Central memory CD8-positive, alpha-beta T cell (primary cell): ENCODE measurements at regions not wholly inside any gene's neighbourhood (a gene's known extent, or its start where the extent isn't known, plus 50 kb on each side); places are given as distances from the start of the nearest gene placed in this dataset.
"Not testable (repeated sequence)": the region's sequence is repeated elsewhere in the genome, so short reads cannot be mapped to it uniquely, and the experiment has no call there.

Experiments
- ATAC-seq: fragments of 150-1000 bp; cut with Tn5 transposase; replicated peaks from 2 replicates; pipeline ENCODE4 v1.10.0; 2022; ENCODE audit warnings: mild to moderate bottlenecking, moderate FRiP score, moderate number of reproducible peaks; ENCODE audit not compliant: poor library complexity, severe bottlenecking; ENCODE audit errors: extremely low read depth
- DNase-seq, 2 donors: peaks; one replicate each; pipeline ENCODE4 v3.0.0; 2021; ENCODE audit warnings: low spot score in 2 of 2
- H3K27ac Mint-ChIP-seq: one replicate; pipeline ENCODE4 v1.8.0; 2022; ENCODE audit warnings: low read depth, mild to moderate bottlenecking, moderate library complexity, mixed read lengths
- H3K27me3 Mint-ChIP-seq: one replicate; pipeline ENCODE4 v1.8.0; 2022; ENCODE audit warnings: mixed read lengths
- H3K36me3 Mint-ChIP-seq: one replicate; pipeline ENCODE4 v1.8.0; 2022; ENCODE audit warnings: mild to moderate bottlenecking, moderate library complexity, mixed read lengths; ENCODE audit not compliant: insufficient read depth
- H3K4me1 Mint-ChIP-seq: one replicate; pipeline ENCODE4 v1.8.0; 2022; ENCODE audit warnings: mixed read lengths
- H3K4me3 Mint-ChIP-seq: one replicate; pipeline ENCODE4 v1.8.0; 2022; ENCODE audit warnings: mild to moderate bottlenecking, moderate library complexity, mixed read lengths
- H3K9me3 Mint-ChIP-seq: one replicate; pipeline ENCODE4 v1.8.0; 2022; ENCODE audit warnings: mixed read lengths

GRCh38 chr4:9692791-9693491 is 88.5 kb upstream of the DRD5 start:
- H3K27ac Mint-ChIP-seq, H3K36me3 Mint-ChIP-seq, H3K4me3 Mint-ChIP-seq, H3K9me3 Mint-ChIP-seq, H3K27me3 Mint-ChIP-seq, ATAC-seq, DNase-seq: not testable (repeated sequence)
- peaks cover 13% of the 10 kb centered on the region for H3K4me1 Mint-ChIP-seq

- H3K4me1 Mint-ChIP-seq = peaks cover 13% of the 10 kb centered on the region
- H3K27ac Mint-ChIP-seq, H3K27me3 Mint-ChIP-seq, H3K36me3 Mint-ChIP-seq, H3K9me3 Mint-ChIP-seq, DNase-seq, H3K4me3 Mint-ChIP-seq, ATAC-seq: not testable (repeated sequence)
These were observed 87.0 kb upstream of the DRD5 start for GRCh38 chr4:9694403-9694802.

GRCh38 chr4:9695994-9696393 is 85.4 kb upstream of the DRD5 start:
- not testable (repeated sequence) for H3K4me3 Mint-ChIP-seq, DNase-seq, ATAC-seq, H3K36me3 Mint-ChIP-seq, H3K27me3 Mint-ChIP-seq, H3K9me3 Mint-ChIP-seq, H3K27ac Mint-ChIP-seq, H3K4me1 Mint-ChIP-seq

GRCh38 chr4:9696561-9696960 is 84.9 kb upstream of the DRD5 start:
- not testable (repeated sequence) for DNase-seq, ATAC-seq, H3K27me3 Mint-ChIP-seq, H3K27ac Mint-ChIP-seq, H3K9me3 Mint-ChIP-seq, H3K4me1 Mint-ChIP-seq, H3K4me3 Mint-ChIP-seq, H3K36me3 Mint-ChIP-seq

- H3K27me3 Mint-ChIP-seq = peaks cover 12% of the 10 kb centered on the region
- DNase-seq, H3K27ac Mint-ChIP-seq, H3K36me3 Mint-ChIP-seq, ATAC-seq, H3K4me3 Mint-ChIP-seq, H3K4me1 Mint-ChIP-seq, H3K9me3 Mint-ChIP-seq: not testable (repeated sequence)
These were observed 79.4 kb upstream of the DRD5 start for GRCh38 chr4:9702019-9702418.

- peaks cover 12% of the 10 kb centered on the region for H3K27me3 Mint-ChIP-seq
- H3K4me3 Mint-ChIP-seq, H3K4me1 Mint-ChIP-seq, H3K9me3 Mint-ChIP-seq, H3K36me3 Mint-ChIP-seq, H3K27ac Mint-ChIP-seq, ATAC-seq, DNase-seq: not testable (repeated sequence)
These were observed 78.7 kb upstream of the DRD5 start for GRCh38 chr4:9702696-9703095.

GRCh38 chr4:9703391-9703790 is 78.0 kb upstream of the DRD5 start:
- Mint-ChIP-seq H3K27ac (no peak overlapping the region), H3K27me3 (peaks cover 12% of the 10 kb centered on the region), H3K4me1 (peaks cover 5% of the 10 kb centered on the region), H3K9me3 (no peaks in the 10 kb centered on the region), H3K4me3 (no peak overlapping the region), H3K36me3 (no peaks in the 10 kb centered on the region)
- no peak for ATAC-seq
- DNase-seq = peak; percentile 40

GRCh38 chr4:9704126-9704525 is 77.3 kb upstream of the DRD5 start:
- DNase-seq, H3K36me3 Mint-ChIP-seq, H3K27ac Mint-ChIP-seq, H3K4me1 Mint-ChIP-seq, H3K4me3 Mint-ChIP-seq, H3K9me3 Mint-ChIP-seq, ATAC-seq: not testable (repeated sequence)
- peaks cover 12% of the 10 kb centered on the region for H3K27me3 Mint-ChIP-seq

GRCh38 chr4:9704551-9705332 is 76.7 kb upstream of the DRD5 start:
- Mint-ChIP-seq H3K27me3 (peaks cover 12% of the 10 kb centered on the region), H3K9me3 (no peaks in the 10 kb centered on the region), H3K36me3 (no peaks in the 10 kb centered on the region), H3K27ac (no peak overlapping the region), H3K4me3 (no peak overlapping the region), H3K4me1 (peaks cover 5% of the 10 kb centered on the region)
- ATAC-seq (no peak), DNase-seq (no peak)

GRCh38 chr4:9707281-9707680 is 74.2 kb upstream of the DRD5 start:
- not testable (repeated sequence) for H3K27ac Mint-ChIP-seq, ATAC-seq, H3K4me1 Mint-ChIP-seq, H3K36me3 Mint-ChIP-seq, H3K9me3 Mint-ChIP-seq, DNase-seq, H3K4me3 Mint-ChIP-seq
- peaks cover 12% of the 10 kb centered on the region for H3K27me3 Mint-ChIP-seq

GRCh38 chr4:9707936-9708335 is 73.5 kb upstream of the DRD5 start:
- not testable (repeated sequence) for H3K4me3 Mint-ChIP-seq, DNase-seq, H3K36me3 Mint-ChIP-seq, ATAC-seq, H3K9me3 Mint-ChIP-seq, H3K27ac Mint-ChIP-seq, H3K4me1 Mint-ChIP-seq
- H3K27me3 Mint-ChIP-seq = peaks cover 12% of the 10 kb centered on the region

- Mint-ChIP-seq H3K36me3 (no peaks in the 10 kb centered on the region), H3K4me3 (no peak overlapping the region), H3K4me1 (no peaks in the 10 kb centered on the region), H3K9me3 (no peaks in the 10 kb centered on the region), H3K27ac (no peak overlapping the region), H3K27me3 (peaks cover under 1% of the 10 kb centered on the region)
- no peak for DNase-seq
- ATAC-seq = no peak
These were observed 71.7 kb upstream of the DRD5 start for GRCh38 chr4:9709724-9710123.

GRCh38 chr4:9715271-9715670 is 66.2 kb upstream of the DRD5 start:
- not testable (repeated sequence) for H3K4me1 Mint-ChIP-seq, DNase-seq, ATAC-seq, H3K27ac Mint-ChIP-seq, H3K4me3 Mint-ChIP-seq, H3K36me3 Mint-ChIP-seq, H3K9me3 Mint-ChIP-seq
- peaks cover 23% of the 10 kb centered on the region for H3K27me3 Mint-ChIP-seq
